Keratinocyte (primary cell): ENCODE measurements at regions not wholly inside any gene's neighbourhood (a gene's known extent, or its start where the extent isn't known, plus 50 kb on each side); places are given as distances from the start of the nearest gene placed in this dataset.

Source experiments
- CTCF ChIP-seq, 3 experiments: IDR thresholded peaks in 1 of 3; conservative IDR thresholded peaks in 1 of 3; optimal IDR thresholded peaks in 1 of 3; 2 replicates in 2 of 3; 3 replicates in 1 of 3; pipeline versions ENCODE3 to v1.5.1; 2011; ENCODE audit warnings: low read length in 3 of 3, mild to moderate bottlenecking in 3 of 3, moderate library complexity in 2 of 3, control low read depth in 1 of 3, inconsistent platforms in 1 of 3; ENCODE audit not compliant: insufficient read depth in 2 of 3; ENCODE audit errors: extremely low read depth in 1 of 3
- EZH2 ChIP-seq: IDR thresholded peaks from one replicate; pipeline ENCODE4 v1.6.1; 2012; ENCODE audit warnings: inconsistent platforms, mild to moderate bottlenecking, low read length, moderate library complexity

DNA sequence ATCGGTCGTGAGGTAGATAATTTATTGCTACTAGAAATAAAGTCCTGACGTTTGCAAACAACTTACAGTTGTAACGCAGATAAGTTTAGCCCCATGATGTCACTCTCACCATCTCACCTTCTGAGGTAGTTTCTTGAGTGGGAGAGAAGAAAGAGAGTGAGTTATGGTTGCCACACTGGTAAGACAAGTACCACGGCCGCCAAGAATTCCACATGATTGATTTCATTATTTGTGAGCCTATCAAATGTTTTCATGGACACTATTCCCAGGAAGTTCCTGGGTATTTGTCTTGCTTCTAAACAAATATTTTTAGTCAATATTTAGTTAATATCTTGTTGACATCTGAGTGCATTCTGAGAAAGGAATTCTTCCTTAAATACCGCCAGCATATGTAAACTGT is 339.4 kb upstream of the KIAA1217 start:
- TF ChIP-seq CTCF (optimal IDR thresholded peaks at IDR 0.05 in 1 of 3, IDR thresholded peaks at IDR 0.05 in 1 of 3, conservative IDR thresholded peaks at IDR 0.05 in 1 of 3; ENCODE audit: extremely low read depth in 1 of 3, insufficient read depth in 2 of 3, low read length in 3 of 3) (no peak), EZH2 (no peak)
